ENCODE measurements at regions not wholly inside any gene's neighbourhood (a gene's known extent, or its start where the extent isn't known, plus 50 kb on each side); places are given as distances from the start of the nearest gene placed in this dataset.

DNA sequence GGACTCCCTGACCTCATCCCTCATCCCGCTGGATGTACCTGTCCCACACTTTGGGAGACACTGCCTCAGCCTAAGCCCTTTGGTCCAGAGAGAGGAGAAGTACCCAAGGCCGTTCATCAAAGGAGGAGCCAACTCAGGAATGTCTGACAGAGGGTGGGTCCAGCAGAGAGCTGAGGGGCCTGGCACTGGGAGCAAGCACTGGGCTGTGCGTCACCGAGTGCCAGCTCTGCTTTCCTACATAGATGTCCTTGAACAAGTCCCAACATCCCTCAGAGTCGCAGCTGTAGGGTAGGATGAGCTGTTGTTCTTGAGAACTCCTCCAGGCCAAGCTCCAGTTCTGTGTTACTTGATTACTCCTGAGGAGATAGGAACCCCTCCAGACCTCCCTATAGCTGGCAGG is 68.8 kb upstream of the ACOT11 start:
- Histone ChIP-seq H3K4me1 (peaks cover 10 to 40% (median 14%) of the 10 kb centered on the region in 3 donors), H3K9me3 (no peaks in the 10 kb centered on the region), H3K27me3 (peaks cover 0 to 17% (median 0%) of the 10 kb centered on the region in 4 donors), H3K36me3 (no peaks in the 10 kb centered on the region), H3K27ac (no peak overlapping the region), H3K4me3 (no peak overlapping the region)
- intact Hi-C loops (cut with DNase I) = no loop called here
- 43 to 84% methylated on average over 3 to 4 of the region's 5 CpGs for WGBS, 2 donors
- TF ChIP-seq, protein P1, sequence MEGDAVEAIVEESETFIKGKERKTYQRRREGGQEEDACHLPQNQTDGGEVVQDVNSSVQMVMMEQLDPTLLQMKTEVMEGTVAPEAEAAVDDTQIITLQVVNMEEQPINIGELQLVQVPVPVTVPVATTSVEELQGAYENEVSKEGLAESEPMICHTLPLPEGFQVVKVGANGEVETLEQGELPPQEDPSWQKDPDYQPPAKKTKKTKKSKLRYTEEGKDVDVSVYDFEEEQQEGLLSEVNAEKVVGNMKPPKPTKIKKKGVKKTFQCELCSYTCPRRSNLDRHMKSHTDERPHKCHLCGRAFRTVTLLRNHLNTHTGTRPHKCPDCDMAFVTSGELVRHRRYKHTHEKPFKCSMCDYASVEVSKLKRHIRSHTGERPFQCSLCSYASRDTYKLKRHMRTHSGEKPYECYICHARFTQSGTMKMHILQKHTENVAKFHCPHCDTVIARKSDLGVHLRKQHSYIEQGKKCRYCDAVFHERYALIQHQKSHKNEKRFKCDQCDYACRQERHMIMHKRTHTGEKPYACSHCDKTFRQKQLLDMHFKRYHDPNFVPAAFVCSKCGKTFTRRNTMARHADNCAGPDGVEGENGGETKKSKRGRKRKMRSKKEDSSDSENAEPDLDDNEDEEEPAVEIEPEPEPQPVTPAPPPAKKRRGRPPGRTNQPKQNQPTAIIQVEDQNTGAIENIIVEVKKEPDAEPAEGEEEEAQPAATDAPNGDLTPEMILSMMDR (IDR thresholded peaks at IDR 0.05) = no peak
- no peak for TF ChIP-seq POLR2A (IDR thresholded peaks at IDR 0.05)
- no peak for DNase-seq

DNA sequence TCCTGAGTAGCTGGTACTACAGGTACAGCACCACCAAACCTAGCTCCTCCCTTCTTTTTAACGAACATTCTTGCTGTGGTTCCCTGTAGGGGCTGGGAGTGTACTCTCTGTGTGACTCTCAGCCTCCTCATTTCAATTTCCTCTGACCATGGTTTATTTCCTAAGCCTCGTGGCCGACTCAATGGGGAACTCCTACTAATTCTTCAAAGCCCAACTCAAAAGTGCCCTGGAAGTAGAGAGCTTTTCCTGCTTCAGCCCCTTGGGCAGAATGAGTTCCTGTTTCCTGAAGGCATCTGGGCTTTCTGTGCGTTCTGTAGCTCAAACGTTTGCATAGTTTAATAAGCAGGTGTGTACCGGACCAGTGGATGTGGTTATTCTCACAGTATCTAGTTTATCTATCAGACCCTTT is 70.9 kb upstream of the ACOT11 start:
- 36 to 60% methylated on average over 4 to 6 of the region's 6 CpGs for WGBS, 2 donors
- Histone ChIP-seq H3K27ac (no peak overlapping the region), H3K4me1 (peaks cover 12 to 41% (median 14%) of the 10 kb centered on the region in 3 donors), H3K4me3 (no peak overlapping the region), H3K27me3 (peaks cover 0 to 21% (median 0%) of the 10 kb centered on the region in 4 donors), H3K36me3 (no peaks in the 10 kb centered on the region), H3K9me3 (no peaks in the 10 kb centered on the region)
- DNase-seq = no peak
- no peak for TF ChIP-seq POLR2A (IDR thresholded peaks at IDR 0.05)
- TF ChIP-seq, protein P1 (IDR thresholded peaks at IDR 0.05) = no peak
- intact Hi-C loops (cut with DNase I) = no loop called here

DNA sequence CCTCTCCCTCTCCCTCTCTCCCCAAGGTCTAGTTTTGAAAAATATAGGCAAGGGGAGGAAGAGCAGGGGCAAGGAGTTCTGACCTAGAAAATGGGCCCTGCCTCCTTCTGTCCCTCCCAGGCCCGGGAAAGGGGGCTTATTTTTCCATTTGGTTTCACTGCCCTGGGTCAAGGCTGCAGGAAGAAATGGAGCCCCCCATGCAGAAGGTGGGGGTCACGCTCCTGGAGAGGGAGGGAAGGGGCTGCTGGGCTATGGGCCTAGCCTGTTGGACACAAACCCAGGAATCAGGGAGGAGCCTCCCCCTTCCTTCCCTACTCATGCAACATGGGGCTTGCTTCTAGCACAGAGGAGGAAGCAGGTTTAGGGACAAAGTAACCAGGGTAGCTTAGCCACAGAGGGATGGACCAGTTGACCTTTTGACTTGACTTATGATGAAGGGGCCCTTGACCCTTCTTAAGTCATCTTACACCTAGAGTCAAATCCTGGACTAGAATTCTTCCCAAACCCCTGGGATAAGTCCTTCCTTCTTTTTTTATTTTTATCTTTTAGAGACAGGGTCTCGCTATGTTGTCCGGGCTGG is 70.4 kb upstream of the SSBP3 start:
- TF ChIP-seq, protein P1 (IDR thresholded peaks at IDR 0.05) = no peak
- no peak for TF ChIP-seq POLR2A (IDR thresholded peaks at IDR 0.05)
- no peaks in the 10 kb centered on the region for H3K9me3 ChIP-seq
- no peak for DNase-seq
- peaks cover 0 to 21% (median 0%) of the 10 kb centered on the region in 4 donors for H3K27me3 ChIP-seq
- no peak overlapping the region for H3K27ac ChIP-seq
- no peak overlapping the region for H3K4me3 ChIP-seq
- H3K4me1 ChIP-seq = peaks cover 12 to 39% (median 14%) of the 10 kb centered on the region in 3 donors
- WGBS, 2 donors = 82 to 91% methylated on average over 2 to 3 of the region's 4 CpGs
- H3K36me3 ChIP-seq = no peaks in the 10 kb centered on the region
- intact Hi-C loops (cut with DNase I) = no loop called here

DNA sequence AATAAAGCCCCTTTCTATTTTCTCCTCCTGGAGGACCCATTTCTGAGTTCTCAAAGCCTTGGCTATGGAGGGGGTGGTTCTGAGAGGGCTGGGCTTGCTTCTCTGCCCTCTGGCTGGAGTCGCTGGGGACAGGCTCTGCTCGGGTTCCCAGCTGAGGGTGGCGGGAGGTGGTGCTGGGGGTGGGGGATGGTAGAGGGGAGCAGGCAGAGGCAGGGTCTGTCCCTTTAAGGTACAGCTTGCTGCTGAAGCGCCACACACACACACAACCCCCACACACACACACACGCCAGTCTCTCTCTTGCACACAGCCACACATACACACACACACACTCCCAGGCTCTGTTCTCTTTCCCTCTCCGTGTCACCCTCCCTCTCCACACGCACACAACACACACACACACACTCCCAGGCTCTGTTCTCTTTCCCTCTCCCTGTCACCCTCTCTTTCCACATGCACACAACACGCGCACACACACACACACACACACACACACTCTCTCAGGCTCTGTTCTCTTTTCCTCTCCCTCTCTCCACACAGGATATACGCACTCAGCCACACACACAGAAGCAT is 69.8 kb upstream of the SSBP3 start:
- H3K27me3 ChIP-seq = peaks cover 0 to 21% (median 0%) of the 10 kb centered on the region in 4 donors
- H3K36me3 ChIP-seq = no peaks in the 10 kb centered on the region
- TF ChIP-seq POLR2A (IDR thresholded peaks at IDR 0.05) = no peak
- TF ChIP-seq, protein P1 (IDR thresholded peaks at IDR 0.05) = no peak
- no peaks in the 10 kb centered on the region for H3K9me3 ChIP-seq
- WGBS, 2 donors = 49 to 52% methylated on average over 7 to 9 of the region's 10 CpGs
- peaks cover 12 to 33% (median 14%) of the 10 kb centered on the region in 3 donors for H3K4me1 ChIP-seq
- intact Hi-C loops (cut with DNase I) = no loop called here
- DNase-seq = no peak
- peak overlapping the region in 1 of 4 donors; percentile 25 for H3K27ac ChIP-seq
- H3K4me3 ChIP-seq = no peak overlapping the region

DNA sequence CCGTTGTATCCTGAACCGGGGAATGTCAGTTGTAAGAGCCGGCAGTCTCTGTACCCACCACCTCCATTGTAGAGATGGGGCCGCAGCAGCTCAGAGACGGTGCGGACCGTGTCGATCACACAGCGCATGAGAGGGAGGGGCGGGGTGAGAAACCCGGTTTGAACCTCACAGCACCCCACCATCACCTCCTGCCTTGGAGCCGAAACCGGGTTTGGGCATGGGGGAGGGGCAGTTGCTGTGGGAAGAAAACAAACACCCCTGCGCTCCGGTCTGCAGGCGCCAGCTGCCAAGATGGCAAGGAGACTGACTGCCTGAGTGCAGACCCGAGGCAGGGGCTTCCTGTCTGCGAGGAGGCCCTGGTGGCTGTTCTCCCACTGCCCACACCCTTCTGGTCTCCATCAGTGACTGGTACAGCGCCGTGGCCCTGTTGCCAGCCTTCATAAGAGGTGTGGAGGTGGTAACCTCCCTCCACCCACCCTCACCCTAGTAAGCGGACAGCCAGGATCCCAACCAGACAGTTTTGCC is 69.2 kb upstream of the SSBP3 start:
- 36 to 40% methylated on average over 1 to 7 of the region's 21 CpGs for WGBS, 2 donors
- peak overlapping the region in 3 of 4 donors; percentile 25 to 66 (median 52) for H3K4me3 ChIP-seq

More for the DNA sequence above, 69.2 kb upstream of the SSBP3 start:
- H3K27me3 ChIP-seq = peaks cover 0 to 21% (median 0%) of the 10 kb centered on the region in 4 donors
- peak overlapping the region in 1 of 4 donors; percentile 25 for H3K27ac ChIP-seq
- TF ChIP-seq POLR2A (IDR thresholded peaks at IDR 0.05) = no peak
- TF ChIP-seq, protein P1 (IDR thresholded peaks at IDR 0.05) = no peak
- no peaks in the 10 kb centered on the region for H3K9me3 ChIP-seq
- DNase-seq = no peak
- peaks cover 12 to 28% (median 14%) of the 10 kb centered on the region in 3 donors for H3K4me1 ChIP-seq
- no peaks in the 10 kb centered on the region for H3K36me3 ChIP-seq
- intact Hi-C loops (cut with DNase I) = no loop called here

All from esophagus squamous epithelium (tissue), 5 donors.